ENCODE measurements at regions not wholly inside any gene's neighbourhood (a gene's known extent, or its start where the extent isn't known, plus 50 kb on each side); places are given as distances from the start of the nearest gene placed in this dataset.
"Not testable (repeated sequence)": the region's sequence is repeated elsewhere in the genome, so short reads cannot be mapped to it uniquely, and the experiment has no call there.

DNA sequence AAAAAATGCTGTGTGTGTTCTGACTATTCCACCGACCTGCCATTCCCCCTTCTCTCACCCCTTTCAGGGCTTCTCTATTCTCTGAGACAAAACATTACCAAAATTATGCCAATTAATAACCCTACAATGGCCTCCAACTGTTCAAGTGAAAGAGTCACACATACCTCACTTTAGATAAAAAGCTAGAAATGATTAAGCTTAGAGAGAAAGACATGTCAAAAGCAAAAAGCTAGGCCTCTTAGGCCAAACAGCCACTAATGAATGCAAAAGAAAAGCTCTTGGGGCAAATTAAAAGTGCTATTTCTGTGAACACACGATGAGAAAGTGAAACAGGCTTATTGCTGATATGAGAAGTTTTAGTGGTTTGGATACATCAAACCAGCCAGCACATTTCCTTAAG is 279.6 kb upstream of the GRAMD2B start:
- no peak for DNase-seq (ENCODE audit: low read depth)

DNA sequence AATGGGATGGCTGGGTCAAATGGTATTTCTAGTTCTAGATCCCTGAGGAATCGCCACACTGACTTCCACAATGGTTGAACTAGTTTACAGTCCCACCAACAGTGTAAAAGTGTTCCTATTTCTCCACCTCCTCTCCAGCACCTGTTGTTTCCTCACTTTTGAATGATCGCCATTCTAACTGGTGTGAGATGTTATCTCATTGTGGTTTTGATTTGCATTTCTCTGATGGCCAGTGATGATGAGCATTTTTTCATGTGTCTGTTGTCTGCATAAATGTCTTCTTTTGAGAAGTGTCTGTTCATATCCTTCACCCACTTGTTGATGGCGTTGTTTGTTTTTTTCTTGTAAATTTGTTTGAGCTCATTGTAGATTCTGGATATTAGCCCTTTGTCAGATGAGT is 272.9 kb upstream of the GRAMD2B start:
- not testable (repeated sequence) for DNase-seq (ENCODE audit: low read depth)

DNA sequence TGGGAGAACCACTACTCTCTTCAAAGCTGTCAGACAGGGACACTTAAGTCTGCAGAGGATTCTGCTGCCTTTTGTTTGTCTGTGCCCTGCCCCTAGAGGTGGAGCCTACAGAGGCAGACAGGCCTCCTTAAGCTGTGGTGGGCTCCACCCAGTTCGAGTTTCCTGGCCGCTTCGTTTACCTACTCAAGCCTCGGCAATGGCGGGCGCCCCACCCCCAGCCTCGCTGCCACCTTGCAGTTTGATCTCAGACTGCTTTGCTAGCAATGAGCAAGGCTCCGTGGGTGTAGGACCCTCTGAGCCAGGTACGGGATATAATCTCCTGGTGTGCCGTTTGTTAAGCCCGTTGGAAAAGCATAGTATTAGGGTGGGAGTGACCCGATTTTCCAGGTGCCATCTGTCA is 267.9 kb upstream of the GRAMD2B start:
- not testable (repeated sequence) for DNase-seq (ENCODE audit: low read depth)

DNA sequence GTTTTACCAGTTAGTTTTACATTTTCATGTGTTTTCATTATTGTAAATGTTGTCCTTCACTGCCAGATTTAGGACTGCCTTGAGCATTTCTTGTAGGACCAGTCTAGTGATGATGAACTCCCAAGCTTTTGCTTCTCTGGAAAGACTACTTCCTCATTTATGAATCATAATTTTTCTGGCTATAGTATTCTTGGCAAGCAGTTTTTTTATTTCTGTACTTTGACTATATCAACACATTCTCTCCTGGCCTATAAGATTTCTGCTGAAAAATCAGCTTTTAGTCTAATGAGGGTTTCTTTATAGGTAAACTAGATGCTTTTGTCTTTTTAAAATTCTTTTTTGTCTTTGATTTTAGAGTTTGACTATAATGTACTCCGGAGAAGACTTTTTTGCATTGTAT is 256.8 kb upstream of the GRAMD2B start:
- DNase-seq (ENCODE audit: low read depth) = no peak

DNA sequence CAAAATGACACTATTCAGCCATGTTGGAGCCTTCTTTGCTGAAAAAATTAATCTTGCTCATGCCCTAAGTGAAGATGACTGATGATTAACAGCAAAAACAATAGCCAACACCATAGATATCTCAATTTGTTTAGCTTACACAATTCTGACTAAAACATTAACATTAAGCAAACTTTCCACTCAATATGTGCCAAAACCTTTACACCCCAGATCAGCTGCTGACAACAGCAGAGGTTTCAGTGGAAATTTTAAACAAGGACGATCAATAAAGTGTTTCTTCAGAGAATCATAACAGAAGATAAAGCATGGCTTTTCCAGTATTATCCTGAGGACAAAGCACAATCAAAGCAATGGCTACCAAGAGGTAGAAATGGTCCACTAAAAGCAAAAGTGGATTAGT is 254.4 kb upstream of the GRAMD2B start:
- DNase-seq (ENCODE audit: low read depth) = no peak

DNA sequence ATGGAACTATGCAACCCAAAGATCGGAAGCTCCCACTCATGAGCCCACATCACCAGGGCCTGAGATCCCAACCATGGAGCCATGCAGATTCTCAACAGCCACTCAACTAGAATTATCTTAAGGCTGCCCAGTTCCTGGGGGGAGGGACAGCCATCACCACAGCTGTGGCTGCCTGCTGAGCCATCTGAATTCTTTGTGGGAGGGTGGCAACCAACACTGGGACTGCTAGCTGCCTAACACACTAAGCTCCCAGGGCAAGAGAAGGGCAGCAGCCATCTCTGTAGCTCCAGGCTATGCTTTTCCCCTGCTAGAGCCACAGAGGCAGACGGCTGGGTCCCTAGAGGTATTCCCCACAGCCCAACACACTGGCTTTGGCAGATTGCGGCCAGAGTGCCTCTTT is 251.3 kb upstream of the GRAMD2B start:
- DNase-seq (ENCODE audit: low read depth) = no peak

DNA sequence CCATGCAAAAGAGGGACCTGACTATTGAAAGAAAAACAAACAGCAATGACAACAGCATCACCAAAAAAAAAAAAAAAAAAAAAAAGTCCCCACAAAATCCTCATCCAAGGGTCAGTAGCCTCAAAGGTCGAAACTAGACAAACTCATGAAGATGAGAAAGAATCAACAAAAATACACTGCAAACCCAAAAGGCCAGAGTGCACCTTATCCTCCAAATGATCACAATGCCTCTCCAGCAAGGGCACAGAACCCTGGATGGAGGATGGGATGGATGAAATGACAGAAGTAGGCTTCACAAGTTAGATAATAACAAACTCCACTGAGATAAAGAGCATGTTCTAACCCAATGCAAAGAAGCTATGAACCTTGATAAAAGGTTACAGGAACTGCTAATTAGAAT is 250.4 kb upstream of the GRAMD2B start:
- no peak for DNase-seq (ENCODE audit: low read depth)

DNA sequence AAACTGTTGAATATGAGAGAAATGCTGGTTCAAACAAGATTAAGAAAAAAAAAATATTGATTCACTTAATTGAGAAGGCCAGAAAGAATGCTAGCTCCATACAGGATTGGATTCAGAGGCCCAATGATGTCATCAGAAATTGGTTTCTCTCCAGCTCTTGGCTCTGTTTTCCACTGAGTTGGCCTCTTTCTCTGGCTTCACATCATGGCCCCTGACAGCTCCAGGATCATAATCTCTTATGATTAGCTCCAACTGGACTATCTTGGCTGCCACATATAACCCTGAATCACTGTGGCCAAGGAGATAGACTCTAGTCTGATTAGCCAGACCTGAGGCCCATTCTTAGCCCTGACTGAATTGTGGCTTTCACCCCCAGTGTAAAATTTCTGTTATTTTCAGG is 244.7 kb upstream of the GRAMD2B start:
- DNase-seq (ENCODE audit: low read depth) = peak; percentile 84

DNA sequence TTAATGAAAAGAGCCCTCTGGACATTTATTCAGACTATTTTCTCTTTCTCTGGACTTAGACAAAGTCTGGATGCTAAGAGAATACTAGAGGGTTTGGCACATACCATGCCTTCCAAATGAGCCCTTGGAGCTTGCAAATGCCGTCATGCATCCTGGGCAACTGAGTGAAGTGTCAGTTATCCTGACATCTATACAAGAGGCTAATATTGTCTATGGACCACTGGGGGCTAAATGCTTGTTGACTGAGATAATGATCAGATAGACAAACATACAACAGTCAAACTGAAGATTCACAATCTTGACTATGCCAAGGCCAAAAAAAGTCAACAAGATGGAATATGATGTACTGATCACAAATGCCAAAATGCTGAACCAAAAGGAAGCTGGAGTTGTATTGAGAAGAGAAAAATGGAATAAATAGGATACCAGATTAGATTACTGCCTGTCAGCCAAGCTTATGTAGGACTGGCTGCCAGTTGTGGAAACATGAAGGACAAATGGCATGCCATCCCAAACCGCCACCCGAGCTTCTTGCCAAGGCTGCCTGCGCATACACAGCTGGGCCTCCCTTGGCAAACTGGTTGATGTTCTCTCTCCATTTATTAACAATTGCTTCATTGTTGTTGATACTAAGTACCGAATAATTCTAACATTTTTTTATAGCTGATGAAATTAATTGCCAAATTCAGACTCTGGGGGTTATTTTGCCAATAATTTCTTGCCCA is 240.1 kb upstream of the GRAMD2B start:
- no peak for DNase-seq (ENCODE audit: low read depth)

DNA sequence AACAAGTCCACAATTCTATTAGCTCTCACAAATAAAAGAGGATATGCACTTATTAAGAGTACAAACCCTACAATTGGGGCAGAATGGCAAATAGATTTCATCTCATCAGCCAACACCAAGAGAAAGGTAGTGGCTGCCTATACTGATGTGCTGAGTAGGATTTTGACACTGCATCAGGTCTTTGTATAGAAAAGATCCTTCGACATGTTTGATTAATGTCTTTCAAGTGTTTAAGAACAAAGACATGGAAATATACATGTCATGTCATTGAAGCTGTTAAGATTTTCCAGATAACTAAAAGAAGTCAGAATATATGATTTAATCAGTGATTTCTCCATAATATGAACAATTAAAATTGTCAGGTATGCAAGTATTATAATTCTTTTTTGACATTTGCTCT is 238.7 kb upstream of the GRAMD2B start:
- DNase-seq (ENCODE audit: low read depth) = no peak

DNA sequence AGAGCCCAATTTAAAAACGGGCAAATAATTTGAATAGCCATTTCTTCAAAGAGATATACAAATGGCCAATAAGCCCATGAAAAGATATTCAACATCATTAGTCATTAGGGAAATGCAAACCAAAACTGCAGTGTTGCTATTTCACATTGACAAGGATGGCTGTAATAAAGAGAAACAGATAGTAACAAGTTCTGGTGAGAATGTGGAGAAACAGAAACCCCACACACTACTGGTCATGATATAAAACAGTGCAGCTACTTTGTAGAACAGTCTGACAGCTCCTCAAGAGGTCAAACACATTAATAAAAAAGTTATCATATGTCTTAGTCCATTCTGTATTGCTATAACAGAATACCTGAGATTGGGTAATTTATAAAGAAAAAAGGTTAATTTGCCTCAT is 237.0 kb upstream of the GRAMD2B start:
- no peak for DNase-seq (ENCODE audit: low read depth)

DNA sequence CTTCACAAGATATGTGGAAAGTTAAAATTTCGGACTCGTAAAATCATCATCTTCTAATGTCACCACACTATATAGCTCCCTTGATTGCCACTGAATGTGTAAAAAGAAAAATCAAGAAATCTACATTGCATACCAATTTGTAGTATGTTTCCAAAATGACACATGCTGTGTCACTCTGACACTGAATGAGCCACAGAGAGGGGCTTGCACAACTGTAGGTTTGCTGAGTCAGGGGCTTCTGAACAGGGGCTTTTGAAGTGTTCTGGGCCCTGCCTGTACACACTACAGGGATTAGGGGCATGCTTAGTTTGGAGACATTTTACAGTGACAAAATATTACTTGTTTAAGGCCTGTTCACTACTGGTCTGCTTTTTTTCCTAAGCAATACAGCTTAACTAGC is 234.4 kb upstream of the GRAMD2B start:
- no peak for DNase-seq (ENCODE audit: low read depth)

DNA sequence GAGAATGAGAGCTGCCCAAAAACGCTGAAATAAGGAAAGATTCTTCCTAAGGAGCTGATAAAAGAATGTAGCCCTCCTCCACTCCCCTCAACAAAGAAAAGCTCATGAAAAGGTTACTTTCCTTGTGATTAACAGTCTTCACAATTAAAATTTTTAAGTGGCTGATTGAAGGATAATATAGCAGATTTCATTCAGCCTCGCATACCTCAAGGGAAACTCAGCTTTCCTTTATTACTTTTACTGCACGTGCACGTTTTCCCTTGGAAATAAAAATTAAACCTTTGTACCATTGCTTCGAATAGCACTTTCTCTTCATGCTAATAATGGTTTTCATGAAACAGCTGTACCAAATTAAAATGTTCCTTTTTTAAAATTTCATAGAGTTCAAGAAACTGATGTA is 234.0 kb upstream of the GRAMD2B start:
- DNase-seq (ENCODE audit: low read depth) = no peak

DNA sequence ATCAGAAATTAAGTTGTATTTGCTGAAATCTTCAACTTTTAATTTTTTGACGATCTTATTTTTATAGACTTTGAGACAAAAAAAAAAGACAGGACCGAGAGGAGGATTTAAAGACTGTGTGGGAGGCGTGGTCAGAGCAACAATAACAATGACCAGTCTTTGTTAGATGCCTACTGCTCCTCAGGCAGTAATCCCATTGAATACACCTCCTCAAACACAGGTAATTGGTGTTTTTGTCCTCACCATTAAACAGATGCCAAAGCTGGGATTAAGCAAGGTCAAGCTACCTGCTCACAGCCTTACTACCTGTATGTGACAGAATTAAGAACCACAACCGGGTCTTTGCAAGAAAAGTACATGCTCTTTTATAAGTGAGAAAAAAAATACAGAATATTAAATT is 233.3 kb upstream of the GRAMD2B start:
- DNase-seq (ENCODE audit: low read depth) = no peak

DNA sequence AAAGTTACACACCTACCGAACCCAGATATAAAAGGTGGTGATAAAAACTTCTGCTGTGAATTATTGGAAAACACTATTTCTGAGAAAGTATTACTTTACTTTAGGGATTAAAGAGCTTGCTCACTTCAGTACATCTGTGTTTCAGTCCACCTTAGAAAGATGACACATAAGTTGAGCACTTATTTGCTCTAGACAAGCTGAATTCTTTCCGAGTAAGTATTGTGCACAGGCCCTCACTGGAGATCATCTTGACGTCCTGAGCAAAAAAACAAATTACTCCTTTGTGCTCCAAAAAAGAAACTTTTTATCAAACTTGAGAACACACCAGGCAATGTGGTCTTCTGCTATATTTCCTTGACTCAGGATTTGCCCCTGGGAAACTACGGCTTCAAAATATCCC is 231.0 kb upstream of the GRAMD2B start:
- no peak for DNase-seq (ENCODE audit: low read depth)

DNA sequence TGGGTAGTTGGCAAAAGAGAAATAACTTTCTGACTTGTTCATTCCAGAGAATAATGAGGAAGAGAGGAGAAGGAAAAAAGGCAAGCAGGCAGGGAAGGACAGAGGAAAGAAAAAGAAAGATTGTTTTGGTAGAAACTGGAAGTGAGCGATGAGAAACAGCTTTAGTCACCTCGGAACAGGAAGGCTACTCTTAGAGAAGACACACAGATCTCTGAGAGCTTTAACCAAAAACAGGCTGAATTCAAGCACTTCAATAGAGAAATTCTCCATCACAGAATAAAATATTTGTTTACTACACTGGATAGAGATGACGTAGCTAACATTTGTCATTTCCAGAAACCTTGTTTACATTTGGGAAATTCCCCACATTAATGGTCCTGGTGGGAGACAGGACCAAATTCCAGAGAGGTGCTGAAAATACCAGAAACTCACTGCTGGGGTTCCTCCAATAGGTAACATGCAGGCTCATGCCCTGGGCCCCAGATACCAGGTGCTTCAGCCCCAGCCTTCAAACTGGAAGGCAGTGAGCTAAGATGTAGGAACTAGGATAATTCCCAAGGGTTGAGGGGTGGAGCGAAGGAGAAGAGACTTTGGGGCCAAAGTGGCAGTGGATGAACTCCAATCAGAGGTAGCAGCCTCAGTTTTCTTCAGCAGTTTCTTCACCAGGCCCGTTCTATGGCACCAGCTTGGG is 227.7 kb upstream of the GRAMD2B start:
- DNase-seq (ENCODE audit: low read depth) = no peak

DNA sequence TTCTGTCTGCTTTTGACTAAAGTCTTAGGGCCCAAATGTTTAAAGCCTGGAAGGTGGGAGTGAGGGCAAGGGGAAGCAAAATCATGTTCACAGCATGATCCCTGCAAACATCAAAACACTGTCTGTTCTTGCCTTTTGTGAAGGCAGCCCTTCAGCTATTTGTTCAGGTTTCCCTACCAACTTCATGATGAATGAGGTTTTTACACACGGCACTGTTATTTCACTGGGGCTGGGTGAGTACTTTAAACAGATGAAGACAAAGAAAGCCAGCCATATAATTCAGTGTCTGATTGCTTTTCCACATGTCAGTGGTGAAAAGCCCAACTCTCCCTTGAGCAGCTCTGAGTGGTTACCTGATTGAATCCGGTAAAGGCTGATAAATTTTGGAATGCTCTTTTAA is 224.7 kb upstream of the GRAMD2B start:
- DNase-seq (ENCODE audit: low read depth) = no peak

DNA sequence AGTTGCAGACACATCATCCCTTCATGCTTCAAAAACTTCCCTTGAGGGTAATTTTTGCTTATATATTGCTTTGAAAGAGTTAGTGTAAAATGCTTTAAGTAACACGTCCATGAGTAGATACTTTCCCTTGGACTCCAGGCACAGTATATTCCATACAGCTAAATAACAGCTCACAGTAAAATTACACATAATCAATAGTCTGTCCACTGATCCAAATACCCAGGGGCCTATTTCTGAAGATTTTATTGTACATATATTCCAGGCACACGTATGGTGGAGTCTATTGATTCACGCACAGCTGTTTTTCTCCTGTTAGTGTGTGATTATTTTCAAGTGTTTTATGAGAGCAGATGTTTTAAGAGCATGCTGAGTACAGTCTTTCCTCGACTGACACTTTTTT is 223.7 kb upstream of the GRAMD2B start:
- no peak for DNase-seq (ENCODE audit: low read depth)

DNA sequence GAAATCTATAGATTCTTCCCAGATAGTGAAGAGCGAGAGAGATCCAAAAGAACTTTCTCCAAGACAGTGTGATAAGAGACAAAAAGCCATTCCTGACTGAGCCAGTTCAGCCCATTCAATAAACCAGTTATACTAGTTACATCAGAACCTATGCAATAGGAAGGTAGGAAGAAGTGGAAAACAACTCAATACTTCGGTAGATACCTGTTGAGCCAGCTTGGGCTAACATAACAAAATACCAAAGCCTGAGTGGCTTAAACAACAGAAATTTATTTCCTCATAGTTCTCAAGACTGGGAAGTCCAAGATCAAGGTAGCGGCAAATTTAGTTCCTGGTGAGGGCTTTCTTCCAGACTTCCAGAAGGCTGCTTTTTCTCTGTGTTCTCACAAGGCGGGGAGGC is 214.5 kb upstream of the GRAMD2B start:
- DNase-seq (ENCODE audit: low read depth) = no peak

DNA sequence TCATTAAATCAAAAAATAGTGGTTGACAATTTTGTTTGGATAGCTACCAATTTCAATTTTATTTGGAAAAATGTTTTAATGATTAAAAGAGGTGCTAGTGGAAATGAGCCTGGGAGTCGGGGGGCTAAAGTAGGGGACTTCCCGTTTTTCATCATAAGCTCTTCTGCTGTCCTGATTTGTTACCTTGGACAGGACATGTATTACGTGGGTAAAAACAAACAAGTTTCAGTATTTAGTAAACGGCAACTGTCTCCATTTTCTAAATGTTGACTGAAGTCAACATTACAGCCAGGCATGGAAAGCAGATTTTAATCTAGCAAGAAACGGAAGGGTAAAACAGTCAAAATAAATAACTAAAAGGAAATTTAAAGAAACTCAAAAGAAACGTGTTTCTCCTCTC is 212.3 kb upstream of the GRAMD2B start:
- DNase-seq (ENCODE audit: low read depth) = no peak

DNA sequence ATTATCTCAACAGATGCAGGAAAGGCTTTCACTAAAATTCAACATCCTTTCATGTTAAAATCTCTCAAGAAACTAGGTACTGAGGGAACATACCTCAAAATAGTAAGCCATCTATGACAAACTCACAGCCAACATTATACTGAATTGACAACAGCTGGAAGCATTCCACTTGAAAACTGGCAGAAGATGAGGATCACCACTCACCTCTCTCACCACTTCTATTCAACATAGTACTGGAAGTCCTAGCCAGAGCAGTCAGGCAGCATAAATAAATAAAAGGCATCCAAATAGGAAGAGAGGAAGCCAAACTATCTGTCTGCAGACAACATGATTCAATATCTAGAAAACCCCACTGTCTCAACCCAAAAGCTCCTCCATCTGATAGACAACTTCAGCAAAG is 203.6 kb upstream of the GRAMD2B start:
- no peak for DNase-seq (ENCODE audit: low read depth)

DNA sequence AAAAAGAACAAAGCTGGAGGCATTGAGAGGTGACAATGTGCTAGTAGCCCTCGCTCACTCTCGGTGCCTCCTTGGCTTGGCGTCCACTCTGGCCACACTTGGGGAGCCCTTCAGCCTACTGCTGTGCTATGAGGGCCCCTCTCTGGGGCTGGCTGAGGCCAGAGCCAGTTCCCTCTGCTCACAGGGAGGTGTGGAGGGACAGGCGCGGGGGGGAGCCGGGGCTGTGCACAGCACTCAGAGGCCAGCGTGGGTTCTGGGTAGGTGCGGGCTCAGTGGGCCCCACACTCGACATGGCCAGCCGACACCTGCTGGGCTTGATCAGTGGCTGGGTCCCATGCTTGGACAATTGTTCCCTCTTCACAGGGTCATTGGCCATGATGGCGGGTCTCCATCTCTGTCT is 202.5 kb upstream of the GRAMD2B start:
- no peak for DNase-seq (ENCODE audit: low read depth)

DNA sequence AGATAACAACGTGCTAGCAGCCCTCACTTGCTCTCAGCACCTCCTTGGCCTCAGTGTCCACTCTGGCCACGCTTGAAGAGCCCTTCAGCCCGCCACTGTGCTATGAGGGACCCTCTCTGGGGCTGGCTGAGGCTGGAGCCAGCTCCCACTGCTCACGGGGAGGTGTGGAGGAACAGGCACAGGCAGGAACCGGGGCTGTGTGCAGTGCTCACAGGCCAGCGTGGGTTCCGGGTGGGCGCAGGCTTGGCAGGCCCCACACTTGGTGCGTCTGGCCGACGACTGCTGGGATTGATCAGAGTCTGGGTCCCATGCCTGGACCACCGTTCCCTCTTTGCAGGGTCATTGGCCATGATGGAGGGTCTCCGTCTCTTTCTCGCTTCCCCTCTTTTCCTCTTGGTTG is 194.3 kb upstream of the GRAMD2B start:
- no peak for DNase-seq (ENCODE audit: low read depth)

DNA sequence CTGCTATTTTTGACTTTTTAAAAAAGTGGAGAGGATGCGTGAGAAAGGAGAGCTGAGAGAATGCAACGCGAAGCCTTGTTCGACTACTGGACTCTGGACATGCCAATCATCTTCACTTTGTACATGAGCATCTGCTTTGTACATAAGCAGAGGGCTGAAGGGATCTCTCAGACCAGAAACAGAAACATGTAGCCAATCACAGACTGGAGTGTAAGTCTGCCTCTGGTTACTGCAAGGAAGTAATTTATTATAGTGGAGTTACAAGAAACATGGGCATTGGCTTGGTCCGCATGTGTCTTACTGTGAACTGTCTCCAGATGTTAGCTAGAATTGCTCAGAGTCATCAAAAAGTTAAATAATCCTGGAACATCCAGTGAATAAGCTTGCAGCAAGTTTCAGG is 190.0 kb upstream of the GRAMD2B start:
- DNase-seq (ENCODE audit: low read depth) = no peak
